GM21717 (cell line): ENCODE measurements at regions not wholly inside any gene's neighbourhood (a gene's known extent, or its start where the extent isn't known, plus 50 kb on each side); places are given as distances from the start of the nearest gene placed in this dataset.

Experiments used
- ATAC-seq: cut with Tn5 transposase; IDR thresholded peaks from one replicate; pipeline ENCODE4 v1.9.1; 2021; ENCODE audit warnings: mild to moderate bottlenecking, moderate library complexity; ENCODE audit not compliant: unreplicated experiment

- no peak for ATAC-seq
These were observed 668.9 kb downstream of the METTL15 start for GRCh38 chr11:28777126-28777525.

GRCh38 chr11:28773606-28774005, 665.4 kb downstream of the METTL15 start:
- no peak for ATAC-seq

GRCh38 chr11:28770806-28771205, 662.6 kb downstream of the METTL15 start:
- ATAC-seq = no peak

GRCh38 chr11:28767574-28767973, 659.4 kb downstream of the METTL15 start:
- ATAC-seq = no peak

- ATAC-seq = no peak
These were observed 655.7 kb downstream of the METTL15 start for GRCh38 chr11:28763876-28764275.

GRCh38 chr11:28763151-28763550, 655.0 kb downstream of the METTL15 start:
- no peak for ATAC-seq

GRCh38 chr11:28760676-28761390, 652.6 kb downstream of the METTL15 start:
- no peak for ATAC-seq

GRCh38 chr11:28759311-28759710, 651.1 kb downstream of the METTL15 start:
- no peak for ATAC-seq

- no peak for ATAC-seq
These were observed 649.7 kb downstream of the METTL15 start for GRCh38 chr11:28757725-28758515.

- ATAC-seq = no peak
These were observed 648.8 kb downstream of the METTL15 start for GRCh38 chr11:28756977-28757376.

GRCh38 chr11:28743061-28743550, 634.9 kb downstream of the METTL15 start:
- no peak for ATAC-seq

GRCh38 chr11:28739489-28740280, 631.5 kb downstream of the METTL15 start:
- no peak for ATAC-seq

- no peak for ATAC-seq
These were observed 630.4 kb downstream of the METTL15 start for GRCh38 chr11:28738549-28738948.

- no peak for ATAC-seq
These were observed 628.1 kb downstream of the METTL15 start for GRCh38 chr11:28736256-28736655.

GRCh38 chr11:28735511-28735910, 627.3 kb downstream of the METTL15 start:
- no peak for ATAC-seq

GRCh38 chr11:28730889-28731288, 622.7 kb downstream of the METTL15 start:
- no peak for ATAC-seq

GRCh38 chr11:28730336-28730735, 622.1 kb downstream of the METTL15 start:
- no peak for ATAC-seq

GRCh38 chr11:28729339-28729738, 621.2 kb downstream of the METTL15 start:
- no peak for ATAC-seq

- no peak for ATAC-seq
These were observed 620.5 kb downstream of the METTL15 start for GRCh38 chr11:28728666-28729065.

GRCh38 chr11:28727254-28727653, 619.1 kb downstream of the METTL15 start:
- no peak for ATAC-seq

GRCh38 chr11:28726432-28726831, 618.2 kb downstream of the METTL15 start:
- no peak for ATAC-seq
